NCI-H524 (cell line): ENCODE measurements at regions not wholly inside any gene's neighbourhood (a gene's known extent, or its start where the extent isn't known, plus 50 kb on each side); places are given as distances from the start of the nearest gene placed in this dataset.

Source experiments
- DNase-seq, 2 experiments: peaks; one replicate each; lab custom pipeline; 2025; lab: John Stamatoyannopoulos, UW

GRCh38 chr10:78772986-78773530 is 295.7 kb upstream of the ZMIZ1 start:
- DNase-seq = no peak

DNA sequence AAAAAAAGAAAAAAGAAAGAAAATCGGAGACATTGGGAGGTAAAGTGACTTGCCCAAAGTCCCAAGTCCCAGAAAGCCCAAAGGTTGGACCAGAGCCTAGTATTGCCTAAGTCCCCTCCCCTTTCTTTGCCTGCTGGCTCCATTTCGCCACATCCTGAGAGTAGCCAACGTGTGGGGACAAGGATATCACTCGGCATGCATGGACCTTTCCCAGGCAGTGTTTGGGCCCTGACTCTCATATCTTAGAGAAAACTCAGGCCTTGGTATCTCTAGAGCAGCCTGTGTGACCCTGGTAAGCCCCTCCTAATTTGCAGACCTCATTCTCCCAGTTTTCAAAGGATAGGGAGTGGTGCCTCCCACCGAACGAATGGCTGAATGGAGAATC is 294.2 kb upstream of the ZMIZ1 start:
- DNase-seq = no peak

DNA sequence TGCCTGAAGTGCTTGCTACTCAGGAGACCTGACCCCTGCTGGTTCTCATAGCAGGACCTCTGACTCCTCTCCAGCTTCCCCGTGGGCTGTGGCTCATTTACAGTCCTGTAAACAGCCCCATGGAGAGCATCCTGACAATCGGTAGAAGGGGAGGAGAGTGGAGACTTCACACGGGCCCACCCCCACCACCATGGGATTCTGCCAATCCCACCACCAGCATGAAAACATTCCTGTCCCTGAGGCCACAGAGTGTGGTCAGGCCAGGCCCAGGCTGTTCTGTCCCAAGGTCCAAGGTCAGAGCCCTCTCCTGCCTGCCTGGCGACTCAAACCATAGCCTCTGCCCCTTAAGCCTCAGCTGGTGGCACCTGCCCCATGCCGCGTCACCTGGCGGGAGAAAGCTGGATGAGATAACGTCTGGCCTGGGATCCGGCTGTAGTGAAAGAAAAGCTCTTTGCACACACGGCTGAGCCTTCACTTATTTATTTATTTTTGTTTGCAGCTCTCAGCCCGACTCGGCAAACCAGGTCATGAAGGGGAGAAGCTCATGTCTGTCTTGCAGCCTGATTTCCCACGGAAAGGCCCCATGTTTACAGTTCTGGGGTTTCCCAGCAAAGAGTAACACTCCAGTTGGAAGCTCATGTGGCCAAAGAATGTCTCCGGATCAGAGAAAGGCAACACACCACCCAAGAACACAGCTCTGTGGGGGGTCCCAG is 293.6 kb upstream of the ZMIZ1 start:
- DNase-seq = no peak

DNA sequence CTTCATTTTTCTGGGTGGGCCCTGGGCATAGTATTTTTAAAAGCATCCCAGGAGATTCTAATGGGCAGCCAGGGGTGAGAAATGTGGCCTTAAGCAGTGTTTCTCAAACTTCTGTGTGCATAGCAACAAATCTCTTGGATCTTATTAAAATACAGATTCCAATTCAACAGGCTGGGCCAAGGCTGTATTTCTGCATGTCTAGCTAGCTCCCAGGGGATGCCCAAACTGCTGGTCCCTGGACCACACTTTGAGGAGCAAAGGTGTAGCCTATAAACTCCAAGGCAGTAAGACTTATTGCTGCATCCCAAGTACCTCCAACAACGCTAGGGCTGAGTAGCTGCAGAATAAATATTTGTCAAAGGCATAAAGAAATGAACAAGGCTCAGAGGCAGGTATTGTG is 292.9 kb upstream of the ZMIZ1 start:
- DNase-seq = no peak

GRCh38 chr10:78776756-78777155 is 292.0 kb upstream of the ZMIZ1 start:
- DNase-seq = no peak

GRCh38 chr10:78777466-78777865 is 291.3 kb upstream of the ZMIZ1 start:
- DNase-seq = no peak

DNA sequence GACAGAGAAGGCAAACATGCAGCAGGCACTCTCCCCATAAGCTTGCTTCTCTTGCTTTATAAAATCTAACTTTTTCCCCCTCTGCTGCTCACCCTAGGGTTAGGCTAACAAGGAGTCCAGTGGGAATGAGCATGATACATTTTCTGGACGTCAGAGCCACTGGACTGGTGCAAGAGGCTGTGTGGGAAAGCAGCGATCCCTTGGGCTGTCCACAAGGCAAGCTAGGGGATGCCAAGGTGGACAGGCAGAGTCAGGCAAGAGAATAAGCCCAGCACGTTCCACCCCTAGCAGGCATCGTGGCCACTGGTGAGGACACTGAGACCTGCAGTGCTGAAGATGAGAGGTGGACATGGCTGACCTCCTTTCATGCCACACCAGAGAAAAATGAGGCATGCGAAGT is 290.9 kb upstream of the ZMIZ1 start:
- DNase-seq = no peak

GRCh38 chr10:78778444-78779338 is 290.1 kb upstream of the ZMIZ1 start:
- no peak for DNase-seq

DNA sequence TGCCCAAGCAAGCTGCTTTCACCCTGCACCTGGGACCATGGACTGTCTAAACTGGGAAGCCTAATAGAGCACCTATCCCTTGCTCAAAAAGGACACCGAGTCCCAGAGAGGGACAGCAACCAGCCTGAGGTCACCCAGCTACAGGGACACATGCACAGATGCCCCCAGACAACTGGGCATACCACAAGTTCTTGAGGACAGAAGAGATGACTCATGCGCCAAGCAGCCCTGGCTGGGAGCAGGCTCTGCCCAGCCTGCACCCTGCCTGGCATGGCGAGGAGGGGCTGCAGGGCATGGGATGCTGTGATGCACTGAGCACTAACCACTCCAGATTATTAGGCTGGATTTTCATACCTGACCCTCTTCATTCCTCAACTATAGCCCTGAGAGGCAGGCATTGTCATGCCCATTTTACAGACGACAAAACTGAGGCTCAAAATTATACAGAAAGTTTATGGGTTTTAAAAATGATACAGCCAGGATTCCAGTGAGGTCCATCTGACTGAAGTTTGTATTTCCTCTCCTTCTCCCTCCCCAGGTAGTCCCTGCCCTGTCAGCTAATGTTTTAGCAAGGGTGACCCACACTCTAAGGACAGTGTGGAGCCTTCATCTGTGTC is 289.3 kb upstream of the ZMIZ1 start:
- DNase-seq = no peak

- DNase-seq = no peak
Observed at GRCh38 chr10:78780551-78780961, 288.2 kb upstream of the ZMIZ1 start.

GRCh38 chr10:78781251-78781913 is 287.4 kb upstream of the ZMIZ1 start:
- DNase-seq = no peak

DNA sequence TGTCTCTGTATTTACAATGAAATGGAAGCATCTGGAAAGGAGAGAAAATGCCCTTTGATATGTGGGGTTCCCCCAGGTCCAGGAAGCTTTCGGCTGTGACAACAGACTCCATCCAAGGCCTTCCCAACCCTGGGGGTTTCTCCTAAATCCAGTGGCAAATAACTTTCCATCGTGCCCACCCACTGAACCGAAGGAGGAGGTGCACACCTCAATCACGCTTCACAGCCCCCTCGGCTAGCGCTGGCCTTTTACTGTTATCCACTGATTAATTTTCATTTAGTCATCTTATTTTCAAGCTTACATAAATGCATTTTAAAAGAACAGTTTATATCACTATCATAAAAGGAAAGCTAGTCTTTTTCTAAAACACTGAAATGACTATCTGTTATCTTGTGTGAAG is 286.8 kb upstream of the ZMIZ1 start:
- DNase-seq = no peak

- no peak for DNase-seq
Observed at GRCh38 chr10:78782441-78782840, 286.3 kb upstream of the ZMIZ1 start.

- no peak for DNase-seq
Observed at GRCh38 chr10:78783753-78784152, 285.0 kb upstream of the ZMIZ1 start.

- DNase-seq = no peak
Observed at GRCh38 chr10:78784546-78784945, 284.2 kb upstream of the ZMIZ1 start.

- DNase-seq = no peak
Observed at GRCh38 chr10:78785066-78785465, 283.7 kb upstream of the ZMIZ1 start.

DNA sequence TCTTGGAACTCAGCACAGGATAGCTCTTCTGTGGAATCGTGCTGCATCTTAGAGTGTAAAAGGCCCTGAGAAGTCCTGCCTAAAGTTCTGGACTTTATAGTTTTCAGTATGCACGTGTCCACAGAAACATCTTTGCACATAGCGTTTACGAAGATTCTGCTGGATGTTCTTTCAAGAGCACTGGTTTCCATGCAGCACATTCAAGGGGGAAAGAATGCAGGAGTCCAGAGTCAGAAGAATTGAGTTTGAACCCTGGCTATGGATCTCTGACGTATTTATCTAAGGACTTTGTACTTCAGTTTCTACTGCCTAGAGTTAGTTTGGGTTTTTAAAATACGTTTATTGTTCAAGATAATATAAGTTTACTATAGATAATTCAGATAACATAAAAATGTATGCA is 282.8 kb upstream of the ZMIZ1 start:
- no peak for DNase-seq

DNA sequence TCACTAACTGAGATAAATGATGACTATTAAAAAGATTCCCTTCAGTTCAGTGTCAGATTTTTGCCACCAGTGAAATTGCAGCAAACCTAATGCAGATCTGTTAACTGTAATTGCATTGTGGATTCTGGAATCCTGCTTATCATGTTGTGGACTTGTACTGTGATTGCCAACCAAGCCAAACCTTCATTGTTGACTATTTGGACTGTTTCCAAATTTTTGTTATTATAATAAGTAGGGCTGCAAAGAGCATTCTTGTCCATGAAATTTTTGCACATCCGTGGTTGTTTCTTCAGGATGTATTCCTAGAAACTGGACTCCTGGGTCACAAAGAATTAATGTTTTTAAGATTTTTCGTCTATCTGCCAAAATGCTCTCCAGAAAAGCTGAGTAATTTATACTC is 281.6 kb upstream of the ZMIZ1 start:
- DNase-seq = no peak

GRCh38 chr10:78794736-78795455 is 273.9 kb upstream of the ZMIZ1 start:
- no peak for DNase-seq

DNA sequence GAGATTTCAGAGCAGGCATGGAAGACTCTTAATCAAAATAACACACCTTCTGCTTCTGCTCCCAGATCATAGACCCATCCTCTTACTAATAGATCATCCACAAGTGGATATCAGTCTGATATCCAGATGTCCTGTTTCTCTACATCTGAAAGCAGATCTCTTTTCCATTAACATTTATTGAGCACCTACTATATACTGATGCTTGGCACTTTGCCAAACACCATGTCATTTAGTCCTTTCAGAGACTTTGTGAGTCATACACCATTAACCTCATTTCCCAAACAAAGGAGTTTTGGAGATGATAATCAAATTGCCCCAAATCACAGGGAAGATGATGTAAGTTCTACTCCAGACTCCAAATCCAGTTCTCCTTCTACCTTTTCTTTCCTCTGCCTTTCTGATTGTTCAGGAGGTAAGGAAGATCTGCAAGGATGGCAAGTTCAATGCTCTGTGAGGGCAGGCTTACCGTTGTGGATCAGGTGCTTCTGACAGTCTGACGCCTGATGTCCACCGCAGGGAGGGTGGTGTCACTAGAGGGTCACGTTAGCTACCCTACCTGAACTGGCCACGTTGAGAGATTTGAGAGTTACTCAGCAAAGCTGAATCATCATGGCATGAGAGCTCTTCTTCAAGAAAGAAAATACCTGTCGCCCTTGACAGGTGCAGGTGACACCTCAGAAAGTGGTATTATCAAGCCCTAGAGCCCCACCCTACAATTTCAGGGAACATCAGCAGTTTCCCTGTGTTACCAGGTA is 269.6 kb upstream of the ZMIZ1 start:
- DNase-seq = no peak

DNA sequence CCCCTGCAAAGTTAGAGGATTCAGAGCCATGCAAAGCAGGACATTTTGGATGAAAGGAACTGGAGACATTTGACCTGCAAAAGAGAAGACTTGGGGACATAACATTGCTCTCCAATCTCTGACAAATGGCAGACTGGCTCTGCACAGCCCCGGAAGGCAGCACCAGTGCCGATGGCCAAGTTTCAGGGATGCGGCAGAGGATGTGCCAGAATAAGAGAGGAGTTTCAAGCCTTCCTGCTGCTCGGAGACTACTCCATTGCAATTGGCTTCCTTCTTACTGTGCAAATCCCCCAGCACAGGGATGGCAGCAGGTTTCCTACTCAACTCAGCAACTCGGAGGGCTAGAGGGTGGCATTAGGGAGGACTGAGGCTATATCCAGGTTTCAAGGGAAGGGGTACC is 268.8 kb upstream of the ZMIZ1 start:
- no peak for DNase-seq
